Progenitor cell of endocrine pancreas (in vitro differentiated cells): ENCODE measurements at regions not wholly inside any gene's neighbourhood (a gene's known extent, or its start where the extent isn't known, plus 50 kb on each side); places are given as distances from the start of the nearest gene placed in this dataset.
"Not testable (repeated sequence)": the region's sequence is repeated elsewhere in the genome, so short reads cannot be mapped to it uniquely, and the experiment has no call there.

Experiments used
- DNase-seq: peaks from one replicate; pipeline ENCODE4 v3.0.0; 2021; ENCODE audit warnings: low spot score; ENCODE audit not compliant: unreplicated experiment
- H3K27ac Mint-ChIP-seq: 2 replicates; pipeline ENCODE4 v1.8.0; 2021; ENCODE audit warnings: mild to moderate bottlenecking, moderate library complexity, mixed read lengths
- H3K27me3 Mint-ChIP-seq: 2 replicates; pipeline ENCODE4 v1.8.0; 2021; ENCODE audit warnings: mixed read lengths
- H3K36me3 Mint-ChIP-seq: 2 replicates; pipeline ENCODE4 v1.8.0; 2022; ENCODE audit warnings: mixed read lengths; ENCODE audit not compliant: insufficient read depth
- H3K4me1 Mint-ChIP-seq: 2 replicates; pipeline ENCODE4 v1.8.0; 2021; ENCODE audit warnings: low read depth, mixed read lengths
- H3K4me3 Mint-ChIP-seq: 2 replicates; pipeline ENCODE4 v1.8.0; 2021; ENCODE audit warnings: low read depth, mild to moderate bottlenecking, moderate library complexity, mixed read lengths
- H3K9me3 Mint-ChIP-seq: 2 replicates; pipeline ENCODE4 v1.8.0; 2021; ENCODE audit warnings: low read depth, mixed read lengths
- TF ChIP-seq, protein P1 (sequence below): fragments of 200-600 bp; sonication (generic); IDR thresholded peaks from one replicate; pipeline ENCODE4 v1.5.0; 2021; ENCODE audit warnings: antibody characterized with exemption, mild to moderate bottlenecking; ENCODE audit not compliant: unreplicated experiment

DNA sequence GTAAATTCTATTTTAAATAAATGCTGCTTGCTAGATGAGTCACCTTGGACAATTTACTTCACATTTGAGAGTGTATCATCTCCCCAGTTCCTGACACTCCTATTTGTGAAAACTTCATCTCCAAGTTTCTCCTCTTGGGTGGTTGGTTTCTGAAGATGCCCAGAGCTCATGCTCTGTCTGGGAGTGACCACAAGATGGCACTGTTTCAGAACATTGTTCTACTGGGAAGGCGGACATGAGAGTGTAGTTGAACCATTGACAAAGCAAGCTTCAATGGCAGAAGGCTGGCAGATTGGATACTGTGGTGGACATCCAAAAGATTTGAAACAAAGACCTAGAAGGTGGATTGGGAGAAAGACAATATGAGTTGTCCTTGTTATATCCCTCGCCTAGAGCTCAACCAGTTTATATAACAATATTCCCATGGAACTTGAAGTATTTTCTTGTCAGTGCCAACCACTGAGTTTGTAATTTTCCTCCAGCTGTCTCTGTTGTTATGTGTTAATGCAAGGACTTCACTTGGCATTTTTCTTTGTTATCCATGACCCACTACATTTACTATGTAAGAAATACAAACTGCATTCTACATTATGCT, 234.3 kb upstream of the ANKH start:
- Mint-ChIP-seq H3K9me3 (no peaks in the 10 kb centered on the region), H3K27ac (no peak overlapping the region), H3K4me1 (no peaks in the 10 kb centered on the region), H3K4me3 (no peak overlapping the region), H3K36me3 (no peaks in the 10 kb centered on the region), H3K27me3 (peaks cover 6% of the 10 kb centered on the region)
- peak; percentile 12 for DNase-seq
- TF ChIP-seq, protein P1, sequence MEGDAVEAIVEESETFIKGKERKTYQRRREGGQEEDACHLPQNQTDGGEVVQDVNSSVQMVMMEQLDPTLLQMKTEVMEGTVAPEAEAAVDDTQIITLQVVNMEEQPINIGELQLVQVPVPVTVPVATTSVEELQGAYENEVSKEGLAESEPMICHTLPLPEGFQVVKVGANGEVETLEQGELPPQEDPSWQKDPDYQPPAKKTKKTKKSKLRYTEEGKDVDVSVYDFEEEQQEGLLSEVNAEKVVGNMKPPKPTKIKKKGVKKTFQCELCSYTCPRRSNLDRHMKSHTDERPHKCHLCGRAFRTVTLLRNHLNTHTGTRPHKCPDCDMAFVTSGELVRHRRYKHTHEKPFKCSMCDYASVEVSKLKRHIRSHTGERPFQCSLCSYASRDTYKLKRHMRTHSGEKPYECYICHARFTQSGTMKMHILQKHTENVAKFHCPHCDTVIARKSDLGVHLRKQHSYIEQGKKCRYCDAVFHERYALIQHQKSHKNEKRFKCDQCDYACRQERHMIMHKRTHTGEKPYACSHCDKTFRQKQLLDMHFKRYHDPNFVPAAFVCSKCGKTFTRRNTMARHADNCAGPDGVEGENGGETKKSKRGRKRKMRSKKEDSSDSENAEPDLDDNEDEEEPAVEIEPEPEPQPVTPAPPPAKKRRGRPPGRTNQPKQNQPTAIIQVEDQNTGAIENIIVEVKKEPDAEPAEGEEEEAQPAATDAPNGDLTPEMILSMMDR: peak; percentile 80

GRCh38 chr5:15103864-15104263, 232.3 kb upstream of the ANKH start:
- TF ChIP-seq, protein P1: no peak
- no peak for DNase-seq
- Mint-ChIP-seq H3K9me3 (no peaks in the 10 kb centered on the region), H3K27me3 (peaks cover 6% of the 10 kb centered on the region), H3K4me1 (no peaks in the 10 kb centered on the region), H3K4me3 (no peak overlapping the region), H3K27ac (no peak overlapping the region), H3K36me3 (no peaks in the 10 kb centered on the region)

DNA sequence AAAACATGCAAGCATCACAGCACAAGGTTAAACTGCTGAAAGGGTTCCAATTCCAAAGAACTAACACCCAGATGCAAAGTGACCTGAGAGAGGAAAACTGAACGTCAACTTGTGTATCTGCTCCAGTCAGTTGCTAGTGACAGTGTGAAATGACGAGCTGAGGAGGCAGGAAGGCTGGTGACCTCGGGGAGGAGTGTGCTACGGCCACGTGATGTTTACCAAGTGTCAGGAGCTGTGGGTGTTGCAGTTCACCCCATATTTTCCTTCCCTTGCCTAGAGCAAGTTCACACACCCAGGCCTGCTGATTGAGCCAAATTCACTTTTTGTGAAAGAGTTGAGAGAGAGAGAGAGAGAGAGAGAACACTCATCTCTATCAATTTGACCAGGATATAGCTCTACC, 231.6 kb upstream of the ANKH start:
- no peak overlapping the region for H3K27ac Mint-ChIP-seq
- TF ChIP-seq, protein P1: no peak
- H3K4me3 Mint-ChIP-seq: no peak overlapping the region
- no peaks in the 10 kb centered on the region for H3K36me3 Mint-ChIP-seq
- H3K4me1 Mint-ChIP-seq: no peaks in the 10 kb centered on the region
- peaks cover 6% of the 10 kb centered on the region for H3K27me3 Mint-ChIP-seq
- H3K9me3 Mint-ChIP-seq: no peaks in the 10 kb centered on the region
- DNase-seq: no peak

DNA sequence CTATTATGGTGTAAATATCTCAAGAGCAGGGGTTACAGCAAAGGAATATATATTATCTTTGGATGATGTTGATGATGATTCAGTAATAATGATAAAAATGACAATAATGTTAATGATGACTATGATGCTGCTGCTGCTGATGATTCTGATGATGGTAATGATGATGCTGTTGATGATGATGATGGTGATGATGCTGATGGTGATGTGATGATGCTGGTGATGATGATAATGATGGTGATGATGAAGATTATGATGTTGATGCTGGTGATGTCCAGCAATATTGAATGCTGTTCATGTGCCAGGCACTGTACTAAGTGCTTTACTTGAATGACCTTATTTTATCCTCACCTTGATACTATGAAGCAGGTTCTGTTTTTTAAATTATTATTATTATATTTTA, 226.0 kb upstream of the ANKH start:
- H3K9me3 Mint-ChIP-seq: peaks cover 8% of the 10 kb centered on the region
- no peaks in the 10 kb centered on the region for H3K36me3 Mint-ChIP-seq
- no peaks in the 10 kb centered on the region for H3K27me3 Mint-ChIP-seq
- H3K27ac Mint-ChIP-seq: no peak overlapping the region
- no peak for DNase-seq
- H3K4me3 Mint-ChIP-seq: no peak overlapping the region
- TF ChIP-seq, protein P1: no peak
- no peaks in the 10 kb centered on the region for H3K4me1 Mint-ChIP-seq

DNA sequence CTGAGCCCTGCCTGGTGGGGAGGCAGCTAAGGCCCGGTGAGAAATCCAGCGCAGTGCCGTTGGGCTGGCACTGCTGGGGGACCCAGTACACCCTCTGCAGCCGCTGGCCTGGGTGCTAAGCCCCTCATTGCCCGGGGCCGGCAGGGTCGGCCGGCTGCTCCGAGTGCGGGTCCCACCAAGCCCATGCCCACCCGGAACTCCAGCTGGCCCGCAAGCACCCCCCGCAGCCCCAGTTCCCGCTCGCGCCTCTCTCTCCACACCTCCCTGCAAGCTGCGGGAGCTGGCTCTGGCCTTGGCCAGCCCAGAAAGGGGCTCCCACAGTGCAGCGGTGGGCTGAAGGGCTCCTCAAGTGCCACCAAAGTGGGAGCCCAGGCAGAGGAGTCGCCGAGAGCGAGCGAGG, 225.1 kb upstream of the ANKH start:
- not testable (repeated sequence) for H3K4me1 Mint-ChIP-seq, H3K9me3 Mint-ChIP-seq, H3K4me3 Mint-ChIP-seq, DNase-seq, H3K27ac Mint-ChIP-seq, H3K36me3 Mint-ChIP-seq, H3K27me3 Mint-ChIP-seq

DNA sequence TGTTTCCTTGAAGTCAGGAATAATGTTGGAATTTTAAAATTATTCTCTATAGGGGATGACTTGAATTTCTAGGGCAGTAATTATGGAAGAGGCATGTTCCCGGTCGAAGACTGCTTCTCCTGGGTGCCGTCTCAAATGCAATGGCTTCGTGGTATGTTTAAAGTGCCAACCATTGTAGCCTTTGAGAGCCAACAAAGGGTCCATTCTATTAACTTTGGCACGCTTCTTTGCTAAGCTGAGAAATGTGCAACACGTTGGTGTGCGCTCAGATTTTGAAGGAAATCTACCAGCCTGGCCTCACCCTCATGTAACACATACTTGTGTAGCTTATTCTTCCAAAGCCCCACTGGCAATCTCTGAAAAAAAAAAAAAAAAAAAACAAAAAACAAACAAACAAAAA, 221.2 kb upstream of the ANKH start:
- Mint-ChIP-seq H3K36me3 (no peaks in the 10 kb centered on the region), H3K27me3 (peaks cover 8% of the 10 kb centered on the region), H3K9me3 (peaks cover 8% of the 10 kb centered on the region), H3K4me1 (no peaks in the 10 kb centered on the region), H3K4me3 (no peak overlapping the region), H3K27ac (no peak overlapping the region)
- no peak for DNase-seq
- TF ChIP-seq, protein P1: no peak
